ENCODE measurements at regions not wholly inside any gene's neighbourhood (a gene's known extent, or its start where the extent isn't known, plus 50 kb on each side); places are given as distances from the start of the nearest gene placed in this dataset.

DNA sequence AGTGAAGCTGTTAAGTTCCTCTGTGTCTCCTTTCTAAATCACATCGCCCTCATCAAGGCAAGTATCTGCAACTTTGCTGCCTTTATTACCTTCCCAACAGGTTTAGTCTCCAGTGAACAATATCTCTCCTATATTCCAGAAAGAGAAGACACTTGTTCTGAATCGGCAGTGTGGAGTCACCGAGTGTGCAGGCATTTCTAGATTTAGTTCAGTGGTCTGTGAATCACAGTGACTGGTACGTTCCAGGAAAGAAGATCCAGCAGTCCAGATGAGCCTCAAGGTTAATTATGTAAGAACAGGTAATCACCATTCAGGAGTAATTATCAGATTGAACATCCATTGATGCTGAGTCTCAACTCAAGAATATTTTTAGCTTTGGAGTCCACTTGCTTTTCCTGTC, 497.0 kb downstream of the FOXO1 start:
- Histone ChIP-seq H3K27me3 (ENCODE audit: control insufficient read depth, insufficient read depth, low read length) (peaks cover 4% of the 10 kb centered on the region), H3K36me3 (ENCODE audit: control insufficient read depth, insufficient read depth, low read length) (no peaks in the 10 kb centered on the region), H3K9me3 (ENCODE audit: control insufficient read depth, insufficient read depth, low read length) (no peaks in the 10 kb centered on the region), H3K27ac (ENCODE audit: low read depth, low read length) (no peak overlapping the region), H3K4me3 (ENCODE audit: low read depth, low read length) (no peak overlapping the region), H3K4me1 (ENCODE audit: control insufficient read depth, insufficient read depth, low read length) (peaks cover 10% of the 10 kb centered on the region)
- no peak for DNase-seq (ENCODE audit: low read depth in 4 of 6, low spot score in 6 of 6)
- WGBS (ENCODE audit: insufficient coverage): no CpG with 5 or more reads among the region's 4 CpGs

DNA sequence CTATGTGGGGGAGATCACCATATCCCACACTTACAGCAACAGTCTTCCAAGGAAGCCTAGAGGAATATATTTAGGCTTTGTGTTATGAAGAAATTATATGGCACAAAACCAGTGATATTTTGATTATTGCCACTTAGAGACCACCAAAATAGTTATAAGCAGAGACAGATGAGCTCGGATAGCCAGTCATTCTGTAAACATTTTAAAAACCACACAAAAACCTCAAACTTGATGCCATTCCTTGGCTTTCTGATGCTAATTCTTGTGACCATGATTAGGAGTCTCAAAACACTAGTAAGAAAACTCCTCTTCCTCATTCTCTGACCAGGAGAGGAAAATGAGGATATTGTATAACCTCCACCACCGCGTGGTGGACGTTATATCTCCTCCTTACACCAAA, 496.4 kb downstream of the FOXO1 start:
- Histone ChIP-seq H3K27ac (ENCODE audit: low read depth, low read length) (no peak overlapping the region), H3K36me3 (ENCODE audit: control insufficient read depth, insufficient read depth, low read length) (no peaks in the 10 kb centered on the region), H3K9me3 (ENCODE audit: control insufficient read depth, insufficient read depth, low read length) (no peaks in the 10 kb centered on the region), H3K4me1 (ENCODE audit: control insufficient read depth, insufficient read depth, low read length) (peaks cover 10% of the 10 kb centered on the region), H3K4me3 (ENCODE audit: low read depth, low read length) (no peak overlapping the region), H3K27me3 (ENCODE audit: control insufficient read depth, insufficient read depth, low read length) (peaks cover 4% of the 10 kb centered on the region)
- no peak for DNase-seq (ENCODE audit: low read depth in 4 of 6, low spot score in 6 of 6)
- WGBS (ENCODE audit: insufficient coverage): no CpG with 5 or more reads among the region's 4 CpGs

DNA sequence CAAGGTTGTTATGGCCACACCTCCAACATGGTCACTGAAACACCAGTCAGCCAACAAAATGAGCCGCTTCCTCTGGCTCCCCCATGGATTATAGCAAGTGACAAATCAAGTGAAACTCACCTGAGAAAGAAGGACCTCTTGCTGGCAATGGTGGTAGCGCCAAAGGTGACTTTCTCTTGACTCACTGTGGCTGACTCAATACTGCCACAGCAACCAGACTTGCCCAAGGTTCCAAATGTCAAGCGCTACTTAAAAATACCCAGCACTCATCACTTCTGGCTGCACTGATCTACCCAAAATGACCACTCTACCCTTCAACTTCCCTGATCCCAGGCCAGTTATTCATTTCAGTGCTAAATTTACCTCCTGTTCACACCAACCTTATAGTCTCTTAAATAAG, 495.5 kb downstream of the FOXO1 start:
- peaks cover 7% of the 10 kb centered on the region for H3K27me3 ChIP-seq (ENCODE audit: control insufficient read depth, insufficient read depth, low read length)
- 97% methylated on average over 3 of the region's 3 CpGs for WGBS (ENCODE audit: insufficient coverage)
- H3K9me3 ChIP-seq (ENCODE audit: control insufficient read depth, insufficient read depth, low read length): no peaks in the 10 kb centered on the region
- no peaks in the 10 kb centered on the region for H3K36me3 ChIP-seq (ENCODE audit: control insufficient read depth, insufficient read depth, low read length)
- H3K4me1 ChIP-seq (ENCODE audit: control insufficient read depth, insufficient read depth, low read length): peaks cover 10% of the 10 kb centered on the region
- DNase-seq (ENCODE audit: low read depth in 4 of 6, low spot score in 6 of 6): no peak
- H3K4me3 ChIP-seq (ENCODE audit: low read depth, low read length): no peak overlapping the region
- H3K27ac ChIP-seq (ENCODE audit: low read depth, low read length): no peak overlapping the region

DNA sequence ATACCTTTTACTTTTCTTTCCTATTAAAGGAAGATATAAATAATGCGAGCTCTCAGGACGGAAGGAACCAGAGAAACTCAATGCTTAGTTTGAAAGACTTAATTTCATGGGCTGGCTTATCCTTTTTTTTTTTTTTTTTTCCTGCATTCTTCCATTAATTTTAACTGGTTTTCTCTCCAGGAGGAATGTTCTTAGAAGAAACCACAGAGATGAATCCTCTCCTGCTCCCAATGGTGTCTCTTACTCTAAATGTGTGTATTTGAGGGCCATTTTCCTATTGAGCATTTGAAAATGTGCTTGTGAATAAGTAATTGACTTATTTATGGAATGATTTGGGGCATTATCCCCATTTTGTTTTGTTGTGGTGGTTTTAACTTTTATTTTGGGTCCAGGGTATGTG, 494.9 kb downstream of the FOXO1 start:
- Histone ChIP-seq H3K4me3 (ENCODE audit: low read depth, low read length) (no peak overlapping the region), H3K4me1 (ENCODE audit: control insufficient read depth, insufficient read depth, low read length) (peaks cover 10% of the 10 kb centered on the region), H3K27me3 (ENCODE audit: control insufficient read depth, insufficient read depth, low read length) (peaks cover 7% of the 10 kb centered on the region), H3K27ac (ENCODE audit: low read depth, low read length) (no peak overlapping the region), H3K36me3 (ENCODE audit: control insufficient read depth, insufficient read depth, low read length) (no peaks in the 10 kb centered on the region), H3K9me3 (ENCODE audit: control insufficient read depth, insufficient read depth, low read length) (no peaks in the 10 kb centered on the region)
- DNase-seq (ENCODE audit: low read depth in 4 of 6, low spot score in 6 of 6): no peak
- WGBS (ENCODE audit: insufficient coverage): no CpG with 5 or more reads among the region's 2 CpGs

DNA sequence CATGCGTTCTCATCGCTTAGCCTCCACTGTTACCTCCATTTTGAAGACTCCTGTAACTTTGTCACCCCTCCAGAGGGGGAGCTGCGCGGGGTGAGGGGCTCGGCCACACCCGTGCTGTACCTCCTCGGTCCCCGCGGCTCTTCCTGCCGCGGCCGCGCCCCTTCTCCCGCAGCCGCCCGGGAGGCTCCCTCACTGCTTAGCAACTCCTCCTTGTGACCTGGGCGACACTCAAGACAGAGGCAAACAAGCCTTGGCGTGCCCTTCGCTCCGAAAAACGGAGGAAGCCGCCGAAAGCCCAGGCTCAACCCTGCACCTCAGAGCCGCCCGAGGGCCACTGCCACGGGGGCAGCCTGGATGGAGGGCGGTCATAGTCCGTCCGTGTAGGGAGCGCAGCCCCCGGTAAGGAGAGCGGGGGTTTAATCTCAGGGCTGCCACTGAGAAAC, 494.3 kb downstream of the FOXO1 start:
- Histone ChIP-seq H3K27ac (ENCODE audit: low read depth, low read length) (no peak overlapping the region), H3K27me3 (ENCODE audit: control insufficient read depth, insufficient read depth, low read length) (peaks cover 7% of the 10 kb centered on the region), H3K9me3 (ENCODE audit: control insufficient read depth, insufficient read depth, low read length) (no peaks in the 10 kb centered on the region), H3K36me3 (ENCODE audit: control insufficient read depth, insufficient read depth, low read length) (no peaks in the 10 kb centered on the region), H3K4me1 (ENCODE audit: control insufficient read depth, insufficient read depth, low read length) (peaks cover 10% of the 10 kb centered on the region), H3K4me3 (ENCODE audit: low read depth, low read length) (no peak overlapping the region)
- WGBS (ENCODE audit: insufficient coverage): 18% methylated on average over 32 of the region's 32 CpGs
- no peak for DNase-seq (ENCODE audit: low read depth in 4 of 6, low spot score in 6 of 6)

DNA sequence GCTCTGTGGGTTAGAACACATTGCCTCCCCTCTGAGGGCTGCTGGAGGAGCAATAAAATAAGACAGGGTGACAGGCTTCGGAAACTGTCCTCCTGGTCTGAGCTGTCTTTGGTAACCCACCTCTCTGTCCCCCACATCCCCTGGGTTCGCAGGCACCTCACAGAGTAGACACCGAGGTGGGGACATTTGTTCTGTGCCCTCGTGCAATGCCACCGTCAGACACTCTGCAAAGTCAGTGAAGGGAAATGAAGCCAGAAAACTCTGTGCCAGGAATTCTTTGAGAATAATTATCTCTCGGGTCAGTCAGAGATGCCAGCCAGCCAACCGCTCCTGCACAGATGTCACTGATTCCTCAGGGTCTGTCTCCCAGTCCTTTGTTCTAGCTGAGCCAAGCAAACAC, 493.6 kb downstream of the FOXO1 start:
- Histone ChIP-seq H3K4me1 (ENCODE audit: control insufficient read depth, insufficient read depth, low read length) (peaks cover 10% of the 10 kb centered on the region), H3K9me3 (ENCODE audit: control insufficient read depth, insufficient read depth, low read length) (no peaks in the 10 kb centered on the region), H3K4me3 (ENCODE audit: low read depth, low read length) (no peak overlapping the region), H3K36me3 (ENCODE audit: control insufficient read depth, insufficient read depth, low read length) (no peaks in the 10 kb centered on the region), H3K27me3 (ENCODE audit: control insufficient read depth, insufficient read depth, low read length) (peaks cover 7% of the 10 kb centered on the region), H3K27ac (ENCODE audit: low read depth, low read length) (no peak overlapping the region)
- peak in 2 of 6 donors; percentile 39 to 41 for DNase-seq (ENCODE audit: low read depth in 4 of 6, low spot score in 6 of 6)
- 35% methylated on average over 5 of the region's 7 CpGs for WGBS (ENCODE audit: insufficient coverage)

DNA sequence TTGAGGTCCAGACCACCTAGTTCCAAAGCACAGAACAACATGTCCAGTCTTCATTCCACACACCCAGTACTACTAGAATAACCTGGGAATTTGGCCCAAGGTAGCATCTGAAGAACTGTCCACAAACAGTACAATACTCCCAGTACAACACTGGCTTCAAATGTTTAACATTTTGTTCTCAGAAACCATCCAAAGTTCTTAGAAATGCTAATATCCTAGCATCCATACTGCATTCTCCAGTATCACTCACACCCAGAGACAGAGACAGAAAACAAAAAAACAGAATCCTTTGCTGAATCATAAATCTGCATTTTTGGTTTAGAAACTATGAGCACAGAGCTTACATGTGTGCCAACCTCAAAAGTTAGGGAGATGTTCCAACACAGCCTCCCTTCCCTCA, 490.8 kb downstream of the FOXO1 start:
- Histone ChIP-seq H3K4me1 (ENCODE audit: control insufficient read depth, insufficient read depth, low read length) (peaks cover 10% of the 10 kb centered on the region), H3K9me3 (ENCODE audit: control insufficient read depth, insufficient read depth, low read length) (no peaks in the 10 kb centered on the region), H3K27ac (ENCODE audit: low read depth, low read length) (no peak overlapping the region), H3K27me3 (ENCODE audit: control insufficient read depth, insufficient read depth, low read length) (peaks cover 7% of the 10 kb centered on the region), H3K4me3 (ENCODE audit: low read depth, low read length) (no peak overlapping the region), H3K36me3 (ENCODE audit: control insufficient read depth, insufficient read depth, low read length) (no peaks in the 10 kb centered on the region)
- no peak for DNase-seq (ENCODE audit: low read depth in 4 of 6, low spot score in 6 of 6)

DNA sequence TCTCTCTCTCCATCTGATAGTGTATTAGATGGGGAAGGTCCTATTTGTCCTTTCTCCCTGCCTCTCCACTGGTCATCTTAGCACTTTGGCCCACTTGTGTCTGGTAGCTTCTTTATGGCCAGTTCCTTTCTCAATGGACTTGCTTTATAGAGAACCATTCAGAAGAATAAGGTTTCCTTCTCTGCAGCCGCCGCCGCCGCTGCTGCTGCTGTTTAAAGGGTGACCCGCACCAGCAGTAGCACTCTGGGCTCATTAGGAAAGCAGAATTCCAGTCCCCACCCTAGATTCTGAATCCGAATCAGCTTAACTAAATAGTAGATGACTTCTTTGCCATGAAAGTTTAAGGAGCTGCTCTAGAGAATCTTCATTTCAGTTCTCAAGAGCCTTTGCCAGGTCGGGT, 490.2 kb downstream of the FOXO1 start:
- Histone ChIP-seq H3K4me1 (ENCODE audit: control insufficient read depth, insufficient read depth, low read length) (peaks cover 10% of the 10 kb centered on the region), H3K36me3 (ENCODE audit: control insufficient read depth, insufficient read depth, low read length) (no peaks in the 10 kb centered on the region), H3K9me3 (ENCODE audit: control insufficient read depth, insufficient read depth, low read length) (no peaks in the 10 kb centered on the region), H3K27me3 (ENCODE audit: control insufficient read depth, insufficient read depth, low read length) (peaks cover 7% of the 10 kb centered on the region), H3K4me3 (ENCODE audit: low read depth, low read length) (no peak overlapping the region), H3K27ac (ENCODE audit: low read depth, low read length) (no peak overlapping the region)
- WGBS (ENCODE audit: insufficient coverage): 100% methylated on average over 1 of the region's 7 CpGs
- no peak for DNase-seq (ENCODE audit: low read depth in 4 of 6, low spot score in 6 of 6)

DNA sequence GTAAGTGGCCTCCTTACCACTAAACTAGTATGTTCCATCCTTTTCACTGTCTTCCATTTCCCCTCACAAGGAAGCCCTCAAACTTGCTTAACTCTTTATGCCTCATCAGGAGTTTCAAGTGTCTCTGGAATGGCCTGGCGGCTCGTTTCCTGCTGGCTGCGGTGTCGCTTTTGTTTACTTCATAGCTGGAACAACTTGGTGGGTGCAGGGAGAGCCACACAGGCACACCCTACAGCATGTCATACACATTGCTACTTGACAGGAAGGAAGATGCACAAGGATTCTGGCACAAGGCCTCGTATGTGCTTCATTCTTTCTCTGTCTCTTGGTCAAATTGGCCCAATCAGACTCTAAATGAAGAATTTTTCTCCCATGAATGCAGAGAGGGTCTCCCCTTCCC, 488.3 kb downstream of the FOXO1 start:
- H3K36me3 ChIP-seq (ENCODE audit: control insufficient read depth, insufficient read depth, low read length): no peaks in the 10 kb centered on the region
- H3K4me3 ChIP-seq (ENCODE audit: low read depth, low read length): no peak overlapping the region
- H3K4me1 ChIP-seq (ENCODE audit: control insufficient read depth, insufficient read depth, low read length): no peaks in the 10 kb centered on the region
- H3K9me3 ChIP-seq (ENCODE audit: control insufficient read depth, insufficient read depth, low read length): no peaks in the 10 kb centered on the region
- 92% methylated on average over 5 of the region's 5 CpGs for WGBS (ENCODE audit: insufficient coverage)
- no peak overlapping the region for H3K27ac ChIP-seq (ENCODE audit: low read depth, low read length)
- DNase-seq (ENCODE audit: low read depth in 4 of 6, low spot score in 6 of 6): no peak
- peaks cover 4% of the 10 kb centered on the region for H3K27me3 ChIP-seq (ENCODE audit: control insufficient read depth, insufficient read depth, low read length)

DNA sequence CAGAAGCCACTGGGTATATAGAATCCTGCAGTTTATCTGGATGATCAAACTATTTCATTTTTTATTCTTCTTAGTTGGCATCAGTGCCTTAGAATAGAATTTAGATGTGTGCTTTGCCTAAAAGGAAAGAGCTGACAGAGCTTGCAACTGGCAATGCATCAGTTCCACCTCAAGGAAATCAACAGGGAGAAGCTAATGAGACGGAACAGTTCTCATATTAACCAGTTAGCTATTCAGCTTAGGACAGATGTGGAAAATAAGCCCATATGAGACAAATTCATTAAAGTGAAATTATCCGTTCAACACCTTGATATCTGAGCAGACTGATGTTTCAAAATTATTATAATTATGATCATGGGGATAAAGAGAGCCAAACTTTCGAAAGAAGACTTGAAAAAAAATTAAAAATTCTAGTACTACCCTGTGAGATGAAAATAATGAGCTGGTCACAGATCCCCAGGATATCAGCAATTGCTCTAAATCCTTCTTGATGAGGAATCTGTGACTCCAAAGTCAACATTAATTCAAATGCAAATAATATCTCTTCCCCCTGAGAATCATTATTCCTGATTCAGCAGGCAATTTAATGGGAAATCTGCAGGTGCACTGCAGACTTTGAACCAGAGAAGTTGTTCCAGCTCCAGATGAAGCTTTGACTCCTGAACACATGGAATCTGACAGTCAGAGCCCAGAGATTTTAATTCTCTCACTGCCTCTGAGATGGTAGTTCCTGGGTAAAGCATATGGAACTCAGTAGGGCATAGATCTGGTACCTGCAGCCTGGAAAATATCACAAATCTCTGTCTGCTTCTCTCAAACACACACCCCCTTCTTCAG, 486.8 kb downstream of the FOXO1 start:
- Histone ChIP-seq H3K36me3 (ENCODE audit: control insufficient read depth, insufficient read depth, low read length) (no peaks in the 10 kb centered on the region), H3K9me3 (ENCODE audit: control insufficient read depth, insufficient read depth, low read length) (no peaks in the 10 kb centered on the region)
- WGBS (ENCODE audit: insufficient coverage): no CpG with 5 or more reads among the region's 3 CpGs

More for the DNA sequence above, 486.8 kb downstream of the FOXO1 start:
- H3K4me3 ChIP-seq (ENCODE audit: low read depth, low read length): no peak overlapping the region
- peak in 1 of 6 donors; percentile 91 for DNase-seq (ENCODE audit: low read depth in 4 of 6, low spot score in 6 of 6)
- H3K4me1 ChIP-seq (ENCODE audit: control insufficient read depth, insufficient read depth, low read length): no peaks in the 10 kb centered on the region
- peaks cover 4% of the 10 kb centered on the region for H3K27me3 ChIP-seq (ENCODE audit: control insufficient read depth, insufficient read depth, low read length)
- H3K27ac ChIP-seq (ENCODE audit: low read depth, low read length): no peak overlapping the region
